ENCODE measurements at regions not wholly inside any gene's neighbourhood (a gene's known extent, or its start where the extent isn't known, plus 50 kb on each side); places are given as distances from the start of the nearest gene placed in this dataset.
"Not testable (repeated sequence)": the region's sequence is repeated elsewhere in the genome, so short reads cannot be mapped to it uniquely, and the experiment has no call there.

GRCh38 chr10:23493711-23494110 is 54.8 kb downstream of the OTUD1 start:
- peak in 1 of 2 donors; percentile 4 for DNase-seq (ENCODE audit: low read depth in 2 of 2)

GRCh38 chr10:23496727-23497126 is 57.9 kb downstream of the OTUD1 start:
- no peak for DNase-seq (ENCODE audit: low read depth in 2 of 2)

GRCh38 chr10:23499372-23500132 is 60.7 kb downstream of the OTUD1 start:
- DNase-seq (ENCODE audit: low read depth in 2 of 2): no peak

GRCh38 chr10:23505797-23506465 is 67.1 kb downstream of the OTUD1 start:
- no peak for DNase-seq (ENCODE audit: low read depth in 2 of 2)

GRCh38 chr10:23512355-23513058 is 73.6 kb downstream of the OTUD1 start:
- DNase-seq (ENCODE audit: low read depth in 2 of 2): no peak

GRCh38 chr10:23513621-23514020 is 74.7 kb downstream of the OTUD1 start:
- not testable (repeated sequence) for DNase-seq (ENCODE audit: low read depth in 2 of 2)

- no peak for DNase-seq (ENCODE audit: low read depth in 2 of 2)
Observed at GRCh38 chr10:23514321-23514720, 75.4 kb downstream of the OTUD1 start.

GRCh38 chr10:23516530-23516929 is 77.7 kb downstream of the OTUD1 start:
- no peak for DNase-seq (ENCODE audit: low read depth in 2 of 2)

GRCh38 chr10:23517155-23517554 is 78.3 kb downstream of the OTUD1 start:
- no peak for DNase-seq (ENCODE audit: low read depth in 2 of 2)

GRCh38 chr10:23521735-23522134 is 82.9 kb downstream of the OTUD1 start:
- DNase-seq (ENCODE audit: low read depth in 2 of 2): no peak

GRCh38 chr10:23522345-23522744 is 83.5 kb downstream of the OTUD1 start:
- no peak for DNase-seq (ENCODE audit: low read depth in 2 of 2)

GRCh38 chr10:23523251-23523650 is 84.4 kb downstream of the OTUD1 start:
- DNase-seq (ENCODE audit: low read depth in 2 of 2): no peak

- DNase-seq (ENCODE audit: low read depth in 2 of 2): no peak
Observed at GRCh38 chr10:23525406-23525805, 86.5 kb downstream of the OTUD1 start.

GRCh38 chr10:23528419-23528818 is 89.5 kb downstream of the OTUD1 start:
- DNase-seq (ENCODE audit: low read depth in 2 of 2): no peak

- DNase-seq (ENCODE audit: low read depth in 2 of 2): no peak
Observed at GRCh38 chr10:23529625-23530024, 90.8 kb downstream of the OTUD1 start.

GRCh38 chr10:23530079-23530478 is 91.2 kb downstream of the OTUD1 start:
- DNase-seq (ENCODE audit: low read depth in 2 of 2): no peak

GRCh38 chr10:23533212-23533611 is 94.3 kb downstream of the OTUD1 start:
- no peak for DNase-seq (ENCODE audit: low read depth in 2 of 2)

- DNase-seq (ENCODE audit: low read depth in 2 of 2): no peak
Observed at GRCh38 chr10:23534326-23534725, 95.5 kb downstream of the OTUD1 start.

GRCh38 chr10:23534761-23535160 is 95.9 kb downstream of the OTUD1 start:
- no peak for DNase-seq (ENCODE audit: low read depth in 2 of 2)

- DNase-seq (ENCODE audit: low read depth in 2 of 2): no peak
Observed at GRCh38 chr10:23535381-23535780, 96.5 kb downstream of the OTUD1 start.

GRCh38 chr10:23538968-23539367 is 100.1 kb downstream of the OTUD1 start:
- no peak for DNase-seq (ENCODE audit: low read depth in 2 of 2)

GRCh38 chr10:23540401-23541030 is 101.6 kb downstream of the OTUD1 start:
- DNase-seq (ENCODE audit: low read depth in 2 of 2): no peak
